H1 (cell line): ENCODE measurements at regions not wholly inside any gene's neighbourhood (a gene's known extent, or its start where the extent isn't known, plus 50 kb on each side); places are given as distances from the start of the nearest gene placed in this dataset.

Experiments
- CTCF ChIA-PET: fragments of 300-600 bp; sonication (Branson Sonifier 250); formaldehyde crosslinking; loops from one replicate; lab custom pipeline; 2021; ENCODE audit not compliant: partially characterized antibody; lab: Charles Lee
- POLR2A ChIA-PET: fragments of 300-600 bp; sonication (Branson Sonifier 250); formaldehyde crosslinking; loops from one replicate; lab custom pipeline; 2021; ENCODE audit warnings: inconsistent platforms; ENCODE audit not compliant: partially characterized antibody; lab: Charles Lee
- DNase-seq, 2 experiments: peaks; one replicate each; pipeline versions ENCODE4 v3.0.0 to v3.0.0-alpha.2; 2010 to 2022; ENCODE audit warnings: low spot score in 2 of 2, low read depth in 1 of 2, mixed read lengths in 1 of 2
- FAIRE-seq: peaks from 2 replicates; lab custom pipeline; 2011; peaks lifted over from hg19 to GRCh38; lab: Jason Lieb, UNC
- H2AFZ ChIP-seq: 2 replicates; pipeline ENCODE4 v1.8.1; 2012; ENCODE audit warnings: low read length, inconsistent platforms
- H2AK5ac ChIP-seq: 2 replicates; pipeline ENCODE4 v1.6.1; 2013; ENCODE audit warnings: low read depth, low read length
- H2BK120ac ChIP-seq: replicated peaks from 2 replicates; pipeline ENCODE3; 2013; ENCODE audit warnings: low read depth, low read length, inconsistent platforms
- H2BK12ac ChIP-seq: 2 replicates; pipeline ENCODE4 v1.6.1; 2013; ENCODE audit warnings: low read depth, low read length
- H2BK15ac ChIP-seq: 2 replicates; pipeline ENCODE4 v1.6.1; 2013; ENCODE audit warnings: low read length
- H2BK20ac ChIP-seq: 2 replicates; pipeline ENCODE4 v1.6.1; 2013; ENCODE audit warnings: low read length
- H2BK5ac ChIP-seq: 2 replicates; pipeline ENCODE4 v1.6.1; 2013; ENCODE audit warnings: low read depth, low read length
- H3K14ac ChIP-seq: 2 replicates; pipeline ENCODE4 v1.6.1; 2013; ENCODE audit warnings: inconsistent platforms; ENCODE audit not compliant: insufficient read length
- H3K18ac ChIP-seq: 2 replicates; pipeline ENCODE4 v1.6.1; 2013; ENCODE audit warnings: low read length; ENCODE audit errors: extremely low read depth
- H3K23ac ChIP-seq: 2 replicates; pipeline ENCODE4 v1.6.1; 2013; ENCODE audit warnings: inconsistent platforms; ENCODE audit not compliant: insufficient read length
- H3K23me2 ChIP-seq: 2 replicates; pipeline ENCODE4 v1.6.1; 2013; ENCODE audit warnings: low read depth, low read length
- H3K27ac ChIP-seq: 2 replicates; pipeline ENCODE4 v1.6.1; 2011; ENCODE audit warnings: low read depth, low read length, inconsistent platforms
- H3K27me3 ChIP-seq, 4 experiments: replicated peaks in 1 of 4; 1 replicate in 1 of 4; 2 replicates in 3 of 4; pipeline versions ENCODE4 v1.6.1 to v1.8.1; 2011 to 2013; ENCODE audit warnings: low read length in 3 of 4, mild to moderate bottlenecking in 3 of 4, inconsistent platforms in 2 of 4, mixed read lengths in 2 of 4, moderate library complexity in 1 of 4; ENCODE audit not compliant: control insufficient read depth in 3 of 4, insufficient read depth in 3 of 4; ENCODE audit errors: extremely low read depth in 1 of 4
- H3K36me3 ChIP-seq, 4 experiments: 2 replicates each; pipeline versions ENCODE4 v1.6.1 to v1.8.1; 2011 to 2013; ENCODE audit warnings: mild to moderate bottlenecking in 4 of 4, low read length in 3 of 4, moderate library complexity in 2 of 4, control low read depth in 1 of 4, inconsistent platforms in 1 of 4; ENCODE audit not compliant: insufficient read depth in 4 of 4, control insufficient read depth in 2 of 4
- H3K4ac ChIP-seq: replicated peaks from 2 replicates; pipeline ENCODE3; 2013; ENCODE audit warnings: low read length, low read depth, mixed read lengths, inconsistent platforms; ENCODE audit not compliant: insufficient read length
- H3K4me1 ChIP-seq, 4 experiments: replicated peaks in 1 of 4; 1 replicate in 1 of 4; 2 replicates in 3 of 4; pipeline versions ENCODE4 v1.6.1 to v1.8.1; 2011 to 2013; ENCODE audit warnings: low read length in 3 of 4, inconsistent platforms in 2 of 4, mixed read lengths in 1 of 4; ENCODE audit not compliant: insufficient read depth in 4 of 4, control insufficient read depth in 3 of 4
- H3K4me2 ChIP-seq, 2 experiments: 2 replicates each; pipeline versions ENCODE4 v1.6.1 to v1.8.1; 2011 to 2013; ENCODE audit warnings: low read depth in 2 of 2, low read length in 2 of 2, control low read depth in 1 of 2, inconsistent platforms in 1 of 2, mild to moderate bottlenecking in 1 of 2; ENCODE audit not compliant: insufficient read depth in 1 of 2
- H3K4me3 ChIP-seq, 4 experiments: fragments of 200-600, 300-600 bp in 1 of 4; sonication (generic), shearing (Covaris generic), sonication (Bioruptor Twin) in 1 of 4; 2 replicates each; pipeline versions ENCODE4 v1.5.1 to v1.8.1; 2011 to 2016; ENCODE audit warnings: low read length in 4 of 4, low read depth in 3 of 4, control low read depth in 2 of 4, inconsistent platforms in 2 of 4, mild to moderate bottlenecking in 2 of 4, mixed read lengths in 1 of 4, moderate library complexity in 1 of 4; ENCODE audit not compliant: insufficient read depth in 2 of 4; ENCODE audit errors: extremely low read depth in 1 of 4
- H3K56ac ChIP-seq: replicated peaks from 2 replicates; pipeline ENCODE3; 2013; ENCODE audit warnings: low read depth, mild to moderate bottlenecking, mixed read lengths, low read length, inconsistent platforms; ENCODE audit not compliant: insufficient read length
- H3K79me1 ChIP-seq: 2 replicates; pipeline ENCODE4 v1.6.1; 2013; ENCODE audit warnings: low read depth, low read length, control low read depth
- H3K79me2 ChIP-seq, 2 experiments: 2 replicates each; pipeline versions ENCODE4 v1.6.1 to v1.8.1; 2012 to 2013; ENCODE audit warnings: low read length in 2 of 2, mild to moderate bottlenecking in 2 of 2, inconsistent platforms in 1 of 2; ENCODE audit not compliant: insufficient read depth in 2 of 2, control insufficient read depth in 1 of 2
- H3K9ac ChIP-seq, 4 experiments: replicated peaks in 1 of 4; 1 replicate in 1 of 4; 2 replicates in 3 of 4; pipeline versions ENCODE4 v1.6.1 to v1.8.1; 2011 to 2013; ENCODE audit warnings: low read depth in 3 of 4, low read length in 3 of 4, control low read depth in 2 of 4, mild to moderate bottlenecking in 2 of 4, moderate library complexity in 2 of 4, inconsistent platforms in 1 of 4; ENCODE audit errors: extremely low read depth in 1 of 4
- H3K9me3 ChIP-seq, 2 experiments: 2 replicates each; pipeline versions ENCODE4 v1.6.1 to v1.8.1; 2012 to 2013; ENCODE audit warnings: mild to moderate bottlenecking in 2 of 2, moderate library complexity in 2 of 2, control low read depth in 1 of 2, inconsistent platforms in 1 of 2, low read depth in 1 of 2, low read length in 1 of 2, mixed read lengths in 1 of 2; ENCODE audit not compliant: insufficient read depth in 2 of 2
- H4K20me1 ChIP-seq, 2 experiments: replicated peaks in 1 of 2; 2 replicates each; pipeline versions ENCODE3 to v1.8.1; 2011 to 2013; ENCODE audit warnings: inconsistent platforms in 2 of 2, low read length in 2 of 2, mild to moderate bottlenecking in 1 of 2; ENCODE audit not compliant: insufficient read depth in 2 of 2, control insufficient read depth in 1 of 2
- H4K5ac ChIP-seq: 2 replicates; pipeline ENCODE4 v1.6.1; 2013; ENCODE audit warnings: low read length, low read depth, mixed read lengths, inconsistent platforms; ENCODE audit not compliant: insufficient read length
- H4K8ac ChIP-seq: 2 replicates; pipeline ENCODE4 v1.8.0; 2013; ENCODE audit warnings: mild to moderate bottlenecking, moderate library complexity, low read length, inconsistent platforms; ENCODE audit not compliant: insufficient read depth; ENCODE audit errors: extremely low read depth
- H4K91ac ChIP-seq: replicated peaks from 2 replicates; pipeline ENCODE3; 2013; ENCODE audit warnings: low read length, mixed read lengths, inconsistent platforms; ENCODE audit not compliant: insufficient read length
- ATF2 ChIP-seq: IDR thresholded peaks from 2 replicates; pipeline ENCODE4 v1.6.1; 2012; ENCODE audit warnings: low read length, inconsistent platforms
- CBX8 ChIP-seq: fragments of 300-800, 300-1000 bp; sonication (generic); IDR thresholded peaks from 2 replicates; pipeline ENCODE4 v1.7.1; 2016; ENCODE audit warnings: low read depth, low read length, borderline replicate concordance
- CTCF ChIP-seq, 3 experiments: IDR thresholded peaks; 1 replicate in 2 of 3; 2 replicates in 1 of 3; pipeline versions ENCODE4 v1.5.1 to v1.6.1; 2011; ENCODE audit warnings: low read length in 3 of 3, mild to moderate bottlenecking in 3 of 3, inconsistent platforms in 2 of 3, low read depth in 1 of 3, moderate library complexity in 1 of 3; ENCODE audit not compliant: insufficient read depth in 1 of 3; ENCODE audit errors: control extremely low read depth in 1 of 3
- E2F6 ChIP-seq: IDR thresholded peaks from 2 replicates; pipeline ENCODE4 v1.6.1; 2012; ENCODE audit warnings: inconsistent platforms
- HDAC6 ChIP-seq: IDR thresholded peaks from one replicate; pipeline ENCODE4 v1.7.1; 2012; ENCODE audit warnings: low read depth, mild to moderate bottlenecking, inconsistent platforms, low read length, moderate library complexity
- PHF8 ChIP-seq: fragments of 200-600 bp; sonication (generic); conservative IDR thresholded peaks from 2 replicates; pipeline ENCODE4 v1.7.1; 2012; ENCODE audit warnings: low read depth, mild to moderate bottlenecking, inconsistent platforms, low read length, moderate library complexity
- TAF1 ChIP-seq: IDR thresholded peaks from 2 replicates; pipeline ENCODE4 v1.6.1; 2011; ENCODE audit warnings: mild to moderate bottlenecking, low read depth, low read length
- YY1 ChIP-seq: IDR thresholded peaks from 2 replicates; pipeline ENCODE4 v1.6.1; 2011; ENCODE audit warnings: low read depth, mild to moderate bottlenecking, low read length
- WGBS, 2 experiments: shearing (Covaris generic) in 1 of 2; methylation state at CpG; one replicate each; pipeline versions ENCODE4 v1.1.6 to v1.1.7; 2013 to 2015; ENCODE audit warnings: low lambda C conversion rate in 2 of 2, mixed read lengths in 2 of 2, inconsistent platforms in 1 of 2, low coverage in 1 of 2, missing lambda C conversion rate in 1 of 2; ENCODE audit not compliant: insufficient replicate concordance in 2 of 2, insufficient coverage in 1 of 2, insufficient read length in 1 of 2; ENCODE audit errors: extremely low coverage in 1 of 2, missing lambda C conversion rate in 1 of 2; 5-methylcytosine and 5-hydroxymethylcytosine counted together

- no peak for TF ChIP-seq HDAC6
Measured at GRCh38 chrX:42535233-42535632, 242.7 kb downstream of the PPP1R2C start (continued).

GRCh38 chrX:42533761-42534160, 244.2 kb downstream of the PPP1R2C start:
- Histone ChIP-seq H3K4me1 (no peaks in the 10 kb centered on the region), H3K27ac (no peak overlapping the region), H3K79me2 (no peaks in the 10 kb centered on the region), H3K23ac (no peak overlapping the region), H2BK5ac (no peak overlapping the region), H3K79me1 (no peaks in the 10 kb centered on the region), H3K23me2 (no peaks in the 10 kb centered on the region), H4K91ac (no peak overlapping the region), H2AK5ac (no peak overlapping the region), H4K20me1 (no peaks in the 10 kb centered on the region), H3K4me3 (no peak overlapping the region), H2AFZ (no peak overlapping the region), H4K5ac (no peak overlapping the region), H2BK15ac (no peak overlapping the region), H2BK20ac (no peak overlapping the region), H3K56ac (no peak overlapping the region), H3K18ac (no peak overlapping the region), H3K9ac (no peak overlapping the region), H2BK120ac (no peak overlapping the region), H3K36me3 (no peaks in the 10 kb centered on the region), H3K4me2 (no peak overlapping the region), H3K27me3 (no peaks in the 10 kb centered on the region), H2BK12ac (no peak overlapping the region), H4K8ac (no peak overlapping the region), H3K14ac (no peak overlapping the region), H3K9me3 (peaks cover 0 to 4% of the 10 kb centered on the region in 2 experiments; a peak in 1 of 4 replicates), H3K4ac (no peak overlapping the region)
- POLR2A ChIA-PET, result no interaction called here
- CTCF ChIA-PET, result no interaction called here
- WGBS, 2 experiments, result 100% methylated on average over 2 of the region's 2 CpGs; no CpG with 5 or more reads in 1 of the 2 experiments
- DNase-seq, result no peak
- FAIRE-seq, result no peak
- TF ChIP-seq TAF1 (no peak), YY1 (no peak), CTCF (IDR thresholded peaks at IDR 0.05; ENCODE audit: control extremely low read depth in 1 of 3, insufficient read depth in 1 of 3, low read depth in 1 of 3, low read length in 3 of 3) (no peak), CBX8 (no peak), E2F6 (no peak), PHF8 (no peak), ATF2 (no peak)
